ENCODE measurements at regions not wholly inside any gene's neighbourhood (a gene's known extent, or its start where the extent isn't known, plus 50 kb on each side); places are given as distances from the start of the nearest gene placed in this dataset.
A peak's percentile ranks its signal among the peaks of the same experiment; 100 is the strongest.

- Histone ChIP-seq H4K91ac (ENCODE audit: low read depth, low read length, poor library complexity) (no peak overlapping the region), H3K4me1 (ENCODE audit: control insufficient read depth in 2 of 2, insufficient read depth in 1 of 2, low read depth in 1 of 2, low read length in 2 of 2) (peaks cover 27 to 29% of the 10 kb centered on the region in 2 donors), H3K9ac (ENCODE audit: low read depth, low read length, poor library complexity) (no peak overlapping the region), H2AK5ac (ENCODE audit: low read depth, low read length) (no peak overlapping the region), H4K8ac (ENCODE audit: low read depth, low read length) (no peak overlapping the region), H3K79me1 (ENCODE audit: low read depth, low read length) (no peaks in the 10 kb centered on the region), H3K4me3 (ENCODE audit: low read length in 2 of 2) (no peak overlapping the region), H3K27me3 (ENCODE audit: control insufficient read depth in 3 of 3, insufficient read depth in 3 of 3, low read depth in 1 of 3, low read length in 3 of 3) (peaks cover 0 to 22% (median 3%) of the 10 kb centered on the region in 3 experiments), H3K18ac (ENCODE audit: low read length) (no peak overlapping the region), H3K23ac (ENCODE audit: low read depth, low read length, poor library complexity) (no peak overlapping the region), H3K9me3 (replicated peaks in 1 of 2; ENCODE audit: control insufficient read depth in 2 of 2, insufficient read depth in 1 of 2, low read depth in 1 of 2, low read length in 2 of 2) (no peaks in the 10 kb centered on the region), H3K4me2 (ENCODE audit: insufficient read depth, low read length, poor library complexity, severe bottlenecking) (no peak overlapping the region), H3K36me3 (replicated peaks in 1 of 2; ENCODE audit: control insufficient read depth in 2 of 2, insufficient read depth in 2 of 2, low read length in 2 of 2) (no peaks in the 10 kb centered on the region), H2BK15ac (ENCODE audit: low read length) (no peak overlapping the region), H3K4ac (ENCODE audit: low read length) (no peak overlapping the region), H2AFZ (ENCODE audit: low read length) (peak overlapping the region; percentile 15), H3K14ac (ENCODE audit: low read length) (no peak overlapping the region), H3K27ac (replicated peaks; ENCODE audit: low read length) (no peak overlapping the region), H2BK12ac (ENCODE audit: low read length) (no peak overlapping the region), H2BK120ac (ENCODE audit: low read depth, low read length) (no peak overlapping the region), H2BK5ac (ENCODE audit: low read length) (no peak overlapping the region)
- no peak for DNase-seq (ENCODE audit: low spot score)
- no CpG with 5 or more reads among the region's 12 CpGs for WGBS, 2 donors (ENCODE audit: extremely low coverage in 2 of 2, insufficient read length in 2 of 2, insufficient replicate concordance in 1 of 2)
Measured at GRCh38 chr11:45412051-45412471, 125.9 kb upstream of the SYT13 start.

DNA sequence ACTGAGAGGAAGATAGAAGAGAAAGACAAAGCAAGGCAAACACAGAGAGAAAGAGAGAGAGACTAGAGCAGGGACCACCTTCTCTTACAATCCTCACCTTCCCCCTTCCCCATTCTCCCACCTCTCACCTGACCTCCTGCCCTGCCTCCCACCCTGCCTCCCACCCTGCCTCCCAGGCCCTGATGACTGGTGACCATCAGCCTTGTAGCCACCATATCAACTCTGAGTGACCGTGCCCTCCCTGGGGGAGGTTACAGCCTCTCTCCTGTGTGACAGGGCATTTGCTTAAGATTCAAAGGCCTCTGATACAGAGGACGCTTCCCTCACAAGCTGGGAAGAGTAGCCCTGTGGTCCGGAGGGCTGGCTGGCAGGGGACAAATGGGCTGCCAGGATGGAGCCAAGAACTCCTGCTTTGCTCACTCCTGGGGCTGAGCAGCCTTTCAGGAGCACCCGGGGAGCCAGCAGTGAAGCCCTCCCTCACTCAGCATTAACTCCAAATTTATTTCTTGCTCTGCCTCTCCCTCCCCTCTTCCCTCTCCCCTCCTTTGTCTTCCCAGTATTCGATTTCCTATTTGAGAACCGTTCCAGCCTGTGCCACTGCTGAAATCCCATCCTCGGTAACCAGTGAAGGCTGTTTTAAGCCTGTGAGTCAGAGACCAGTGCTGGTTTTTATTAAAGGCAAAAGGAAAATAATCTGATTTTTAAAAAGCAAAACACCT, 125.2 kb upstream of the SYT13 start:
- Histone ChIP-seq H3K9me3 (replicated peaks in 1 of 2; ENCODE audit: control insufficient read depth in 2 of 2, insufficient read depth in 1 of 2, low read depth in 1 of 2, low read length in 2 of 2) (no peaks in the 10 kb centered on the region), H3K79me1 (ENCODE audit: low read depth, low read length) (no peaks in the 10 kb centered on the region), H3K27ac (replicated peaks; ENCODE audit: low read length) (no peak overlapping the region), H4K91ac (ENCODE audit: low read depth, low read length, poor library complexity) (no peak overlapping the region), H3K18ac (ENCODE audit: low read length) (no peak overlapping the region), H2BK15ac (ENCODE audit: low read length) (no peak overlapping the region), H2AK5ac (ENCODE audit: low read depth, low read length) (no peak overlapping the region), H2AFZ (ENCODE audit: low read length) (peak overlapping the region; percentile 72), H3K4me3 (ENCODE audit: low read length in 2 of 2) (no peak overlapping the region), H3K27me3 (ENCODE audit: control insufficient read depth in 3 of 3, insufficient read depth in 3 of 3, low read depth in 1 of 3, low read length in 3 of 3) (peaks cover 0 to 22% (median 3%) of the 10 kb centered on the region in 3 experiments), H2BK12ac (ENCODE audit: low read length) (no peak overlapping the region), H3K4me1 (ENCODE audit: control insufficient read depth in 2 of 2, insufficient read depth in 1 of 2, low read depth in 1 of 2, low read length in 2 of 2) (peaks cover 27 to 29% of the 10 kb centered on the region in 2 donors), H3K36me3 (replicated peaks in 1 of 2; ENCODE audit: control insufficient read depth in 2 of 2, insufficient read depth in 2 of 2, low read length in 2 of 2) (no peaks in the 10 kb centered on the region), H3K14ac (ENCODE audit: low read length) (no peak overlapping the region), H3K4ac (ENCODE audit: low read length) (no peak overlapping the region), H3K23ac (ENCODE audit: low read depth, low read length, poor library complexity) (no peak overlapping the region), H2BK120ac (ENCODE audit: low read depth, low read length) (no peak overlapping the region), H4K8ac (ENCODE audit: low read depth, low read length) (no peak overlapping the region), H3K4me2 (ENCODE audit: insufficient read depth, low read length, poor library complexity, severe bottlenecking) (peak overlapping the region; percentile 23), H2BK5ac (ENCODE audit: low read length) (no peak overlapping the region), H3K9ac (ENCODE audit: low read depth, low read length, poor library complexity) (no peak overlapping the region)
- no CpG with 5 or more reads among the region's 7 CpGs for WGBS, 2 donors (ENCODE audit: extremely low coverage in 2 of 2, insufficient read length in 2 of 2, insufficient replicate concordance in 1 of 2)
- DNase-seq (ENCODE audit: low spot score): no peak

DNA sequence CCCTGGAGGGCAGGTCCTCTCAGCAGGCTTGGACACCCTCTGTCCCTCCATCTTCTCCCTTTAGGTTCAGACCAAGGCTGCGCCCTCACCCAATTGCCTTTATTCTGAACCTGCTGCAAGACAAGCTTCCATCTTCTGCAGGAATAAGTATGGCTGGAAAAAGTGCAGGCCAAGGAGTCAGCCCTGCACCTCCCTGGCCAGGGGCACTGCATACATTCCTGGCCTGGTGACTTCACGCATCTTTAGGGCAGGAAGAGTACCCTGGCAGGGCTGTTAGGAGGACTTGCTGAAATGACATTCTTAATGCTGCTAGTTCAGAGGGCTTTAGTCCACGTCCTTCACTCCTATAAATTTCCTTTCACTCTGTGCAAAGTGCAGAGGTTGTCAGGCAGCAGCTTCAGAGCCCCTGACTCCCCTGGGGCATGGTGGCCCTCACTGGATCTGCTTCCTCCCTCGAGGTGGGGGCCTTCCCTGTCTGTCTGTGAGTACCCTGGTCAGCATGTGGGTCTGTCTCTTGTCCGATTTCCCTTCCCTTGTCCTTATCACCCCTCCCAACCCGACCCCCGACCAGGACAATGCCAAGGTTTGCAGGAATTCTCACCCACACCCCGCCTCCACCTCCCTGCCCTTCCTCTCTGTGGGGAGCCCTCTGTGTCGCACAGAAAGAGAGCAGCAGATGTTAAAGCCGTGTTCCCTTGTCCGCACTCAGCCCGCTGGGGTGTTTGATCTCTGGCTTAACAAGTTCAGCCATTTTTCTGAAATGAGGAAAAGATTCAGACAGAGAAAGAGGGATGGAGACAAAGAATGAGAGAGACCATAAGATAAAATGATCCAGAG, 124.5 kb upstream of the SYT13 start:
- Histone ChIP-seq H4K91ac (ENCODE audit: low read depth, low read length, poor library complexity) (no peak overlapping the region), H2BK15ac (ENCODE audit: low read length) (no peak overlapping the region), H2AFZ (ENCODE audit: low read length) (peak overlapping the region; percentile 72), H2BK12ac (ENCODE audit: low read length) (no peak overlapping the region), H2BK120ac (ENCODE audit: low read depth, low read length) (no peak overlapping the region), H3K79me1 (ENCODE audit: low read depth, low read length) (no peaks in the 10 kb centered on the region), H3K9me3 (replicated peaks in 1 of 2; ENCODE audit: control insufficient read depth in 2 of 2, insufficient read depth in 1 of 2, low read depth in 1 of 2, low read length in 2 of 2) (no peaks in the 10 kb centered on the region), H3K9ac (ENCODE audit: low read depth, low read length, poor library complexity) (no peak overlapping the region), H3K18ac (ENCODE audit: low read length) (peak overlapping the region; percentile 45), H3K36me3 (replicated peaks in 1 of 2; ENCODE audit: control insufficient read depth in 2 of 2, insufficient read depth in 2 of 2, low read length in 2 of 2) (no peaks in the 10 kb centered on the region), H3K14ac (ENCODE audit: low read length) (peak overlapping the region; percentile 25), H3K4me2 (ENCODE audit: insufficient read depth, low read length, poor library complexity, severe bottlenecking) (peak overlapping the region; percentile 23), H4K8ac (ENCODE audit: low read depth, low read length) (no peak overlapping the region), H3K4me1 (ENCODE audit: control insufficient read depth in 2 of 2, insufficient read depth in 1 of 2, low read depth in 1 of 2, low read length in 2 of 2) (peaks cover 27 to 29% of the 10 kb centered on the region in 2 donors), H2BK5ac (ENCODE audit: low read length) (no peak overlapping the region), H3K27me3 (ENCODE audit: control insufficient read depth in 3 of 3, insufficient read depth in 3 of 3, low read depth in 1 of 3, low read length in 3 of 3) (peaks cover 0 to 22% (median 3%) of the 10 kb centered on the region in 3 experiments), H3K4me3 (ENCODE audit: low read length in 2 of 2) (no peak overlapping the region), H3K27ac (replicated peaks; ENCODE audit: low read length) (no peak overlapping the region), H2AK5ac (ENCODE audit: low read depth, low read length) (no peak overlapping the region), H3K4ac (ENCODE audit: low read length) (no peak overlapping the region), H3K23ac (ENCODE audit: low read depth, low read length, poor library complexity) (no peak overlapping the region)
- DNase-seq (ENCODE audit: low spot score): no peak
- WGBS, 2 donors (ENCODE audit: extremely low coverage in 2 of 2, insufficient read length in 2 of 2, insufficient replicate concordance in 1 of 2): no CpG with 5 or more reads among the region's 12 CpGs

DNA sequence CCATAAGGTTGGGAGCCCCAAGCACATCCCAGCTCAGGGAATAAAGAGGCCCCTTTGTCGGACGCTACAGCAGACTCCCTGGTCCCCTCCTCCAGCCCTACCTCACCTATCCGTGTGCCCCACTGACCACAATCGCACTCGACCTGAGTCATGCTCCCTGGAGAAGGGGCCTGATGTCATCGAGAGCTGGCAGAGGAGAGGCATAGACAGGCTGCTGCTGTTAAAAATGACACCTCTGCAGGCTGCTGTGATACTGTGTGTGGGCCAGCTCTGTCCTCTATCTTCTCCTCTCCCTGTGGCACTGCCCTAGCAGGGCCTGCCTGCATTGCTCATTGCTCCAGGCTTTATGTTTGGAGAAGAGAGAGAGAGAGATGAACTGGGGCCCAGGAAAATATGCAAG, 123.4 kb upstream of the SYT13 start:
- no peak overlapping the region for H4K8ac ChIP-seq (ENCODE audit: low read depth, low read length)
- no peak overlapping the region for H2BK12ac ChIP-seq (ENCODE audit: low read length)
- no peak overlapping the region for H3K14ac ChIP-seq (ENCODE audit: low read length)
- H3K4me2 ChIP-seq (ENCODE audit: insufficient read depth, low read length, poor library complexity, severe bottlenecking): no peak overlapping the region
- DNase-seq (ENCODE audit: low spot score): no peak
- no peak overlapping the region for H2AFZ ChIP-seq (ENCODE audit: low read length)
- H3K79me1 ChIP-seq (ENCODE audit: low read depth, low read length): no peaks in the 10 kb centered on the region
- no peak overlapping the region for H3K4me3 ChIP-seq (ENCODE audit: low read length in 2 of 2)
- peaks cover 27 to 29% of the 10 kb centered on the region in 2 donors for H3K4me1 ChIP-seq (ENCODE audit: control insufficient read depth in 2 of 2, insufficient read depth in 1 of 2, low read depth in 1 of 2, low read length in 2 of 2)
- no peaks in the 10 kb centered on the region for H3K36me3 ChIP-seq (replicated peaks in 1 of 2; ENCODE audit: control insufficient read depth in 2 of 2, insufficient read depth in 2 of 2, low read length in 2 of 2)
- no peak overlapping the region for H2AK5ac ChIP-seq (ENCODE audit: low read depth, low read length)
- H3K9ac ChIP-seq (ENCODE audit: low read depth, low read length, poor library complexity): no peak overlapping the region
- H3K27ac ChIP-seq (replicated peaks; ENCODE audit: low read length): no peak overlapping the region
- no peak overlapping the region for H4K91ac ChIP-seq (ENCODE audit: low read depth, low read length, poor library complexity)
- H2BK120ac ChIP-seq (ENCODE audit: low read depth, low read length): no peak overlapping the region
- no peaks in the 10 kb centered on the region for H3K9me3 ChIP-seq (replicated peaks in 1 of 2; ENCODE audit: control insufficient read depth in 2 of 2, insufficient read depth in 1 of 2, low read depth in 1 of 2, low read length in 2 of 2)
- peaks cover 0 to 15% (median 3%) of the 10 kb centered on the region in 3 experiments for H3K27me3 ChIP-seq (ENCODE audit: control insufficient read depth in 3 of 3, insufficient read depth in 3 of 3, low read depth in 1 of 3, low read length in 3 of 3)
- no peak overlapping the region for H2BK5ac ChIP-seq (ENCODE audit: low read length)
- H3K23ac ChIP-seq (ENCODE audit: low read depth, low read length, poor library complexity): no peak overlapping the region
- WGBS, 2 donors (ENCODE audit: extremely low coverage in 2 of 2, insufficient read length in 2 of 2, insufficient replicate concordance in 1 of 2): no CpG with 5 or more reads among the region's 6 CpGs
- H2BK15ac ChIP-seq (ENCODE audit: low read length): no peak overlapping the region
- H3K4ac ChIP-seq (ENCODE audit: low read length): no peak overlapping the region
- no peak overlapping the region for H3K18ac ChIP-seq (ENCODE audit: low read length)

All from neuronal stem cell (in vitro differentiated cells).